K562 (cell line): ENCODE measurements at regions not wholly inside any gene's neighbourhood (a gene's known extent, or its start where the extent isn't known, plus 50 kb on each side); places are given as distances from the start of the nearest gene placed in this dataset.

Experiments used
- CREB1 ChIP-seq, 2 experiments: sonication (generic) in 1 of 2; formaldehyde crosslinking in 1 of 2; IDR thresholded peaks; 2 replicates each; pipeline versions ENCODE4 v1.6.1 to v1.8.0; 2012 to 2022; ENCODE audit warnings: inconsistent platforms in 1 of 2, mild to moderate bottlenecking in 1 of 2, missing genetic modification reagents in 1 of 2, moderate library complexity in 1 of 2
- HCFC1 ChIP-seq: IDR thresholded peaks from 2 replicates; pipeline ENCODE4 v1.6.1; 2012; ENCODE audit warnings: low read depth, low read length, improper control_type of control experiment
- MYNN ChIP-seq, 2 experiments: sonication (generic); formaldehyde crosslinking in 1 of 2; IDR thresholded peaks; 2 replicates each; pipeline versions ENCODE4 v1.5.0 to v1.6.1; 2016 to 2020; ENCODE audit warnings: antibody characterized with exemption in 1 of 2, missing genetic modification reagents in 1 of 2
- ZKSCAN8 ChIP-seq: fragments of 200-800 bp; sonication (Bioruptor generic); IDR thresholded peaks from 2 replicates; pipeline ENCODE4 v1.6.1; 2016; ENCODE audit warnings: missing genetic modification characterization, missing compliant biosample characterization

- TF ChIP-seq CREB1 (IDR thresholded peaks at IDR 0.05): no peak
- no peak for TF ChIP-seq CREB1 (CRISPR knock-in tag; IDR thresholded peaks at IDR 0.05)
- TF ChIP-seq MYNN (IDR thresholded peaks at IDR 0.05): no peak
- TF ChIP-seq MYNN (CRISPR knock-in tag; IDR thresholded peaks at IDR 0.05): no peak
- no peak for TF ChIP-seq ZKSCAN8 (CRISPR knock-in tag)
- TF ChIP-seq HCFC1: no peak
Observed at GRCh38 chr10:78664929-78665553, 403.7 kb upstream of the ZMIZ1 start.
